ENCODE measurements at regions not wholly inside any gene's neighbourhood (a gene's known extent, or its start where the extent isn't known, plus 50 kb on each side); places are given as distances from the start of the nearest gene placed in this dataset.

DNA sequence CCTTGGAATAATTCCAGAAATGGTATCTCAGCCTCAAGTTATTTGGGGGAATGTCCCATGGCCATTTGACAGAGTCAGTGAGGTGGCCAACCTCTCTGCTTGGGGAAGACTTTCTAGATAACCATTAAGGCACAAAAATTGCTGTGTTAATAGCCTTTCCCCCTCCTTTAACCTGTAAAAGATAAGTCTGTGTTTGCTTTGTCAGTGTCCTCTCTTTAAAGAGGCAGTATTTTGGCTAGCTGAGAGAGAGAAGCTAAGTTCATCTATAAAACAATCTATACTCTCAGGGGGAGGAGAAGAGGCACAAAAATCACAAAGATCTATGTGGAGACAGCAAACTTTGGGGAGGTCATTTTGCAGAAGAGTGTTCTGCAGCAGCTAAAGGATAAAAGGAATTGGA is 72.1 kb downstream of the PLCE1 start:
- CTCF ChIA-PET = no interaction called here
- TF ChIP-seq, protein P1, sequence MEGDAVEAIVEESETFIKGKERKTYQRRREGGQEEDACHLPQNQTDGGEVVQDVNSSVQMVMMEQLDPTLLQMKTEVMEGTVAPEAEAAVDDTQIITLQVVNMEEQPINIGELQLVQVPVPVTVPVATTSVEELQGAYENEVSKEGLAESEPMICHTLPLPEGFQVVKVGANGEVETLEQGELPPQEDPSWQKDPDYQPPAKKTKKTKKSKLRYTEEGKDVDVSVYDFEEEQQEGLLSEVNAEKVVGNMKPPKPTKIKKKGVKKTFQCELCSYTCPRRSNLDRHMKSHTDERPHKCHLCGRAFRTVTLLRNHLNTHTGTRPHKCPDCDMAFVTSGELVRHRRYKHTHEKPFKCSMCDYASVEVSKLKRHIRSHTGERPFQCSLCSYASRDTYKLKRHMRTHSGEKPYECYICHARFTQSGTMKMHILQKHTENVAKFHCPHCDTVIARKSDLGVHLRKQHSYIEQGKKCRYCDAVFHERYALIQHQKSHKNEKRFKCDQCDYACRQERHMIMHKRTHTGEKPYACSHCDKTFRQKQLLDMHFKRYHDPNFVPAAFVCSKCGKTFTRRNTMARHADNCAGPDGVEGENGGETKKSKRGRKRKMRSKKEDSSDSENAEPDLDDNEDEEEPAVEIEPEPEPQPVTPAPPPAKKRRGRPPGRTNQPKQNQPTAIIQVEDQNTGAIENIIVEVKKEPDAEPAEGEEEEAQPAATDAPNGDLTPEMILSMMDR (IDR thresholded peaks at IDR 0.05) = no peak
- Mint-ChIP-seq H3K27me3 (peaks cover 6% of the 10 kb centered on the region), H3K27ac (no peak overlapping the region), H3K4me3 (no peak overlapping the region), H3K9me3 (no peaks in the 10 kb centered on the region), H3K4me1 (no peaks in the 10 kb centered on the region), H3K36me3 (ENCODE audit: low read depth) (no peaks in the 10 kb centered on the region)
- intact Hi-C loops (cut with micrococcal nuclease) = no loop called here
- POLR2A ChIA-PET = no interaction called here
- DNase-seq = no peak
- no peak for ATAC-seq (ENCODE audit: low read depth)

DNA sequence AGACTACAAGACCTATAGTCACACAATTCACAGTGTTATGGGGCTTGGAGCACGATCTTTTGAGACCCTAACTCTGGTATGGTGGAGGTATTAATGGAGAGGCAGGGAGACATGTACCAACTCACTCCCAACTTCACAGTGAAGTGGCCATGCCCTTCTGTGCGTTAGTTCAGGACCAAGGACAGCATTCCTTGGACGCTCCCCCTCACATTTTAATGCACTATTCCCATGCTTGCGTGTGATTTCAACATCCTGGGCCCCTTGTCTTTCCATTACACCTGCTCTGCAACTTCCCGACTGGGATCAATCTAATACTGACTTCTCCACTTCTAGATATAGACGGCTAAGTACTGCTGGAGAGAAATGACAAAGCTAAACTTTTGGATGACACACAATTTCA is 72.7 kb downstream of the PLCE1 start:
- CTCF ChIA-PET = no interaction called here
- H3K4me1 Mint-ChIP-seq = no peaks in the 10 kb centered on the region
- no peaks in the 10 kb centered on the region for H3K9me3 Mint-ChIP-seq
- H3K4me3 Mint-ChIP-seq = no peak overlapping the region
- POLR2A ChIA-PET = no interaction called here
- no peak overlapping the region for H3K27ac Mint-ChIP-seq
- TF ChIP-seq, protein P1 (IDR thresholded peaks at IDR 0.05) = no peak
- intact Hi-C loops (cut with micrococcal nuclease) = no loop called here
- ATAC-seq (ENCODE audit: low read depth) (no peak), DNase-seq (no peak)
- no peaks in the 10 kb centered on the region for H3K36me3 Mint-ChIP-seq (ENCODE audit: low read depth)
- H3K27me3 Mint-ChIP-seq = peaks cover 7% of the 10 kb centered on the region

GRCh38 chr10:94069884-94070283 is 76.2 kb downstream of the PLCE1 start:
- ATAC-seq (ENCODE audit: low read depth) (no peak), DNase-seq (no peak)
- ChIA-PET POLR2A (no interaction called here), CTCF (no interaction called here)
- H3K27me3 Mint-ChIP-seq = peaks cover 12% of the 10 kb centered on the region
- H3K9me3 Mint-ChIP-seq = no peaks in the 10 kb centered on the region
- TF ChIP-seq, protein P1 (IDR thresholded peaks at IDR 0.05) = no peak
- H3K4me3 Mint-ChIP-seq = no peak overlapping the region
- intact Hi-C loops (cut with micrococcal nuclease) = no loop called here
- H3K27ac Mint-ChIP-seq = no peak overlapping the region
- no peaks in the 10 kb centered on the region for H3K36me3 Mint-ChIP-seq (ENCODE audit: low read depth)
- no peaks in the 10 kb centered on the region for H3K4me1 Mint-ChIP-seq

- H3K9me3 Mint-ChIP-seq = no peaks in the 10 kb centered on the region
- no peak for DNase-seq
- H3K4me3 Mint-ChIP-seq = no peak overlapping the region
- no peaks in the 10 kb centered on the region for H3K4me1 Mint-ChIP-seq
- H3K36me3 Mint-ChIP-seq (ENCODE audit: low read depth) = no peaks in the 10 kb centered on the region
- ChIA-PET POLR2A (no interaction called here), CTCF (no interaction called here)
- peaks cover 9% of the 10 kb centered on the region for H3K27me3 Mint-ChIP-seq
- no peak overlapping the region for H3K27ac Mint-ChIP-seq
- intact Hi-C loops (cut with micrococcal nuclease) = no loop called here
- ATAC-seq (ENCODE audit: low read depth) = no peak
- TF ChIP-seq, protein P1 (IDR thresholded peaks at IDR 0.05) = no peak
Observed at GRCh38 chr10:94074462-94074861, 80.7 kb downstream of the PLCE1 start.

- H3K36me3 Mint-ChIP-seq (ENCODE audit: low read depth) = no peaks in the 10 kb centered on the region
- DNase-seq (no peak), ATAC-seq (ENCODE audit: low read depth) (no peak)
- CTCF ChIA-PET = no interaction called here
- TF ChIP-seq, protein P1 (IDR thresholded peaks at IDR 0.05) = no peak
- POLR2A ChIA-PET = no interaction called here
- H3K4me1 Mint-ChIP-seq = no peaks in the 10 kb centered on the region
- no peaks in the 10 kb centered on the region for H3K9me3 Mint-ChIP-seq
- peaks cover 9% of the 10 kb centered on the region for H3K27me3 Mint-ChIP-seq
- intact Hi-C loops (cut with micrococcal nuclease) = no loop called here
- no peak overlapping the region for H3K27ac Mint-ChIP-seq
- H3K4me3 Mint-ChIP-seq = no peak overlapping the region
Observed at GRCh38 chr10:94075506-94075905, 81.8 kb downstream of the PLCE1 start.

All from activated B cell treated with CpG ODN at 0.5 μM for 24 hours (primary cell).